ENCODE measurements at regions not wholly inside any gene's neighbourhood (a gene's known extent, or its start where the extent isn't known, plus 50 kb on each side); places are given as distances from the start of the nearest gene placed in this dataset.

GRCh38 chr10:4506095-4506494, 319.9 kb upstream of the AKR1E2 start:
- no peak for TF ChIP-seq POLR2A (IDR thresholded peaks at IDR 0.05)
- TF ChIP-seq, protein P1, sequence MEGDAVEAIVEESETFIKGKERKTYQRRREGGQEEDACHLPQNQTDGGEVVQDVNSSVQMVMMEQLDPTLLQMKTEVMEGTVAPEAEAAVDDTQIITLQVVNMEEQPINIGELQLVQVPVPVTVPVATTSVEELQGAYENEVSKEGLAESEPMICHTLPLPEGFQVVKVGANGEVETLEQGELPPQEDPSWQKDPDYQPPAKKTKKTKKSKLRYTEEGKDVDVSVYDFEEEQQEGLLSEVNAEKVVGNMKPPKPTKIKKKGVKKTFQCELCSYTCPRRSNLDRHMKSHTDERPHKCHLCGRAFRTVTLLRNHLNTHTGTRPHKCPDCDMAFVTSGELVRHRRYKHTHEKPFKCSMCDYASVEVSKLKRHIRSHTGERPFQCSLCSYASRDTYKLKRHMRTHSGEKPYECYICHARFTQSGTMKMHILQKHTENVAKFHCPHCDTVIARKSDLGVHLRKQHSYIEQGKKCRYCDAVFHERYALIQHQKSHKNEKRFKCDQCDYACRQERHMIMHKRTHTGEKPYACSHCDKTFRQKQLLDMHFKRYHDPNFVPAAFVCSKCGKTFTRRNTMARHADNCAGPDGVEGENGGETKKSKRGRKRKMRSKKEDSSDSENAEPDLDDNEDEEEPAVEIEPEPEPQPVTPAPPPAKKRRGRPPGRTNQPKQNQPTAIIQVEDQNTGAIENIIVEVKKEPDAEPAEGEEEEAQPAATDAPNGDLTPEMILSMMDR (IDR thresholded peaks at IDR 0.05), result no peak

All from thyroid gland (tissue), 4 donors.